GM18951 (cell line): ENCODE measurements at regions not wholly inside any gene's neighbourhood (a gene's known extent, or its start where the extent isn't known, plus 50 kb on each side); places are given as distances from the start of the nearest gene placed in this dataset.
"Not testable (repeated sequence)": the region's sequence is repeated elsewhere in the genome, so short reads cannot be mapped to it uniquely, and the experiment has no call there.

Experiments used
- POLR2A ChIP-seq: IDR thresholded peaks from 4 replicates; pipeline ENCODE4 v1.6.1; 2011; ENCODE audit warnings: mild to moderate bottlenecking; ENCODE audit not compliant: insufficient read length, insufficient read depth; ENCODE audit errors: extremely low read depth
- in situ Hi-C: fragments of 300-500 bp; cut with MboI; formaldehyde crosslinking; loops from one replicate; pipeline ENCODE4 v1.12.0; 2022; ENCODE audit warnings: low sequenced_read_pairs, mixed read lengths, inconsistent platforms; ENCODE audit not compliant: unreplicated experiment

GRCh38 chr2:16736633-16737032 is 71.0 kb upstream of the CYRIA start:
- TF ChIP-seq POLR2A: no peak
- in situ Hi-C loops: no loop called here

DNA sequence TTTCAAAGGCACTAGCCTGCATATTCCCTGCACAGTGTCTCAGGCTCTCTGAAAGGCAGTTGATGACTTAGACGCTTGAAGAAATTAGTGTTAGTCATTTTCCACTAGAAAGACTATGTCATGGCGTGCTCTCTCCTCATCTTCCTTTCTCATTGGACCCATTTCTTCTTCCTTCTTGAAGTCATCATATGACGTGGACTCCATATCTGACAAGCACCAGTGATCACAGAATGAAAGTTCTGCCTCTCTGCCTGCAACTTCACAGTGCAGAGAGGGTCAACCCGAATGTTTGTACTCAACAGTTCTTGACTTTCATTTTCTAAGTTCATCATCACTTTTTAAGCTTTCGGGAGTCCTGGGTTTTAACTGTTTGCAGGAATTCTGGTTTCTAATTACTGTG is 63.7 kb upstream of the CYRIA start:
- TF ChIP-seq POLR2A: no peak
- in situ Hi-C loops: no loop called here

DNA sequence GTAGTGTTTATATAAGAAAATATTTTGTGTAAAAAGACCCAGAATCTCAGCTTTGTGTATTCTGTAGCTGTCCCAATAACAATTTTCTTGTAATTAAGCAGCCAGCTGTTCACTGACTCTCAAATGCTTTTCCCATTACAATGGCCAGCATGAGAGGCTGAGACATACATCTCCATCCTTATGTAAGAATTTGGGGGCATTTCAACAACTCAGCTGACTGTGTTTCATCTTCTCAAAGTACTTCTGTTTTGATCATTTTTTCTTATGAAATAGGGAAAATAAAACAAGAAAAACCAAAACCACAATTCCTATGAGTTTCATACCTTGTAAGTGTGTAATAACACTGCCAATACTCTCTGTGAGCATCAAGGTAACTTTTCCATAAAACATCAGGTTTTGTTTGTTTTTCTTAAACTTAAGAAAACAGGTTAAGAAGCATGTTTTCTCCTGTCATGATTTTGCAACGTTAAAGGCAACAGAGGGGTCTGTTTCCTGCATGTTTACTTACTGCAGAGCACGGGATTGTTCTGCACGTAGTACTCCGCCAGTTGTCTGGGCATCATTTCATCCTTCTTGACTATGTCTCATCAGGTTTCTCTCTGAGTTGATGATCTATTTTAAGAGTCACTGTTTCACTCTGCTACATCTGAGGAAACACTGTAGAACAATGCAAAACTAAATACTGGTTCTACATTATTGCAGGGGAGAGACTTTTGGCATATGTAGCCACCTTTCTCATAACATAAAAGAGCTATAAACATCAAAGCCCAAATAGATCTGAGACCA is 62.9 kb upstream of the CYRIA start:
- in situ Hi-C loops: no loop called here
- no peak for TF ChIP-seq POLR2A

GRCh38 chr2:16727849-16728248 is 62.2 kb upstream of the CYRIA start:
- in situ Hi-C loops: not testable (repeated sequence)

DNA sequence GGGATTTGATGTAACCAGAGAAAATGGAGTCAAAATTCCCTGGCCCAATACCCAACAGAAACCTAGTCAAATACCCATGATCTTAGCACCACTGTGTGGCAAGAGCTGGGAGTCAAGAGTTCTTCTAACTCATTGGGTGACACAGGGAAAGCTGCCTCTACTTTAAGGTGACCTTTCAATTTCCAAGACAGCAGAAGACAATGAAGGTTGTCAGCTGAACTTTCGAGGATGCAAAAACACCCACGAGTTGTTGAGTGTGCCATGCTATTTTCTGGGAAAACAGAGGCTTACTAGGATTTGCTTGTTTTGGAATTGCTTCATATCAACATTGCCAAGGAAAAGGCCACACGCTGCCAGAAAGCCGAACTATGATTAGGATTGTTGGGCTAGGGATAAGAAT is 61.6 kb upstream of the CYRIA start:
- in situ Hi-C loops: no loop called here
- TF ChIP-seq POLR2A: no peak

GRCh38 chr2:16726577-16726976 is 60.9 kb upstream of the CYRIA start:
- in situ Hi-C loops: no loop called here
- no peak for TF ChIP-seq POLR2A

GRCh38 chr2:16726147-16726546 is 60.5 kb upstream of the CYRIA start:
- in situ Hi-C loops: no loop called here
- no peak for TF ChIP-seq POLR2A

GRCh38 chr2:16725549-16725948 is 59.9 kb upstream of the CYRIA start:
- TF ChIP-seq POLR2A: no peak
- in situ Hi-C loops: no loop called here

GRCh38 chr2:16722677-16723076 is 57.0 kb upstream of the CYRIA start:
- no peak for TF ChIP-seq POLR2A
- in situ Hi-C loops: no loop called here

DNA sequence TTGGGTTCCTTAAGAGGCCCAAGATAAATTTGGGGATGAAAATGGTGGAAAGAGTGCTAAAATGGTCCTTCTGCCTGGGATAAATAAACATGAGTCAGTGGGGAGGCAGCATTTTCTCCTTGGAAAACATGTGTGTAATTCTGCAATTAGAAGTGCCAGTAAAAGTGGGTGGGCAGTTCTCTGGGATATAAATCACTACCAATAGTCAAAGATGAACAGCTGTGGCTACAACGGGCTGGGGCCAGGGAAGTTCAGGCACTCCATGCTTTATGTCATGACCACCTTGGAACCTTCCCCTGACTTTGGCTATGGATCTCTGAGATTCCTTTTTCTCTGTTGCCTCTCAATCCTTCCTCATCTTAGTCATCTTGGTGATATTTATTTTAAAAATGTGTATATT is 56.5 kb upstream of the CYRIA start:
- in situ Hi-C loops: no loop called here
- no peak for TF ChIP-seq POLR2A

DNA sequence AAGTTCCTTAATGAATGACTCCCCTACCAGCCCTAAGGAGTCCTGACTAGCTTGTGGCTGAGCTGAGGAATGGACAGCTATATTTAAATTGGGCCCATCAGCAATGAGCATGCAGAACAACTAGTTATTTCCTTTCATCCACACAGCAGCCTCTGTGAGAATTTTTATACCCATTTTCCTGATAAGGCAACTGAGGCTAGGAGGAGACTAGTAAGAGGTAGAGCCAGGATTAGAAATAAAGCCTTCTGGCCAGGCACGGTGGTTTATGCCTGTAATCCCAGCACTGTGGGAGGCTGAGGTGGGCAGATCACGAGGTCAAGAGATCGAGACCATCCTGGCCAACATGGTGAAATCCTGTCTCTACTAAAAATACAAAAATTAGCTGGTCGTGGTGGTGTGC is 55.9 kb upstream of the CYRIA start:
- in situ Hi-C loops: not testable (repeated sequence)

- in situ Hi-C loops: not testable (repeated sequence)
Measured at GRCh38 chr2:16720737-16721136, 55.1 kb upstream of the CYRIA start.

- TF ChIP-seq POLR2A: no peak
- in situ Hi-C loops: no loop called here
Measured at GRCh38 chr2:16719485-16719808, 53.8 kb upstream of the CYRIA start.

DNA sequence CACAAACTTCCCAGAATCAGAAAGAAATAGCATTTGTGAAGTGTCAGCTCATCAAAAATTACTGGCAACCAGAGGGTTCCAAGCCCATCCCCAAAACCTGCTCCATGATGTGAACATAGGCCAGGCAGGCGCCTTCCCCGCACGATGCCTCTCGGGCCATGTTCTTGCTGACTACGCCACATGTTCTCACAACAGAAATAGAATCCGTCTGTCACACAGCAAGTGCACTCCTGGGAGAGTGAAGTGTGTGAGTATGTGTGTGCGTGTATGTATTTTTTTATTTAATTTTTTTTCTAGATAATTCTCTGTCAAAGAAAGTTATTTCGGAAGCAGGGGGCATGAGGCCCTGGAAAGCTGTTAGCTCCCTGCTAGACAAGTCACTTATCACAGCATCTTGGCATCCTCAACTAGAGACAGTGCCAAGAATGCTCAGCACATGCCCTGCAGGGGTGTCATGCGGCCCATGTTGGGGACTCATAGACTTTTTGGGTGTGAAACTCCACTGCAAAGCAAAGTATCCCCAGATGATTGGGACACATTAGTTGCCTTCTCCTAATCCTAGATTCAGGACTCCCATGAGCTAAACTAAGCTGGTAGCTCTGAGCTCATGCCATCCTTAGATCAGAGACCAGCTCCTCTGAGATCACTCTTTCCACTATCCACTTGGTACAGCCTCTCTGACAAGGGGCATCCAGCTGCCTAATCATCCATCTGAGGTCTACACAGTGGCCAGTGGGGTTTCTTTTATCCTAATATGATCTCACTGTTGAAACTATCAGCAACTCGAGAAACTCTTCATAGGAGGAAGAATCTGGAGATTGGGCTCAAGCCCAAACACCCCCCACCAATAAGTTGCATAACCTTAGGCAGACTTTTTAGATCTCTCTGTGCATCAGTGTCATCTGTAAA is 53.2 kb upstream of the CYRIA start:
- in situ Hi-C loops: no loop called here
- TF ChIP-seq POLR2A: no peak
